PC-3 (cell line): ENCODE measurements at regions not wholly inside any gene's neighbourhood (a gene's known extent, or its start where the extent isn't known, plus 50 kb on each side); places are given as distances from the start of the nearest gene placed in this dataset.

ENCODE experiments used
- EZH2 ChIP-seq: fragments of 300-600 bp; sonication (generic); IDR thresholded peaks from one replicate; pipeline ENCODE4 v1.6.1; 2017; ENCODE audit warnings: antibody characterized with exemption, mild to moderate bottlenecking, low read length; ENCODE audit not compliant: unreplicated experiment
- EZH2phosphoT487 ChIP-seq: fragments of 300-600 bp; sonication (generic); IDR thresholded peaks from 2 replicates; pipeline ENCODE4 v1.6.1; 2018; ENCODE audit warnings: mild to moderate bottlenecking, antibody characterized with exemption, low read length, borderline replicate concordance
- TF ChIP-seq, protein P1 (sequence below): fragments of 300-600 bp; sonication (generic); conservative IDR thresholded peaks from 2 replicates; pipeline ENCODE4 v1.5.1; 2017; ENCODE audit warnings: antibody characterized with exemption, low read depth, mild to moderate bottlenecking, low read length

DNA sequence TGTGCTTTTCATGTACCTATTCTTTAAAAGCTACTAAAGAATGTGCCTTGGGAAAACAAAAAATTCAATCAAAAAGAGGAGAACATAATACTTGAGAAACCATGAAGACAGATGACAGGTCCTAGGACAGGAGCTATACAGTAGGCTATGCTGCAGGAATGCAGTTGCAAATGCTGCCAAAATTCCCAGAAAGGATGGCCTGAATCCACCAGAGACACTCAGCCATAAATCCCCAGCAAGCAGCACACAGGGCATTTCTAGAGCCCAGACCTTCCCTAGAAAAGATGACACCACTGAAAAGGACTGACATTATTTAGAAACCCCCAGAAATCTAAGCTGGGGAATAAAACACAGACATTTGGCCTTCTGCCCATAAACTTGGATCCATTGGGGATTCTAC lies 237.3 kb downstream of the C7orf25 start:
- TF ChIP-seq, protein P1, sequence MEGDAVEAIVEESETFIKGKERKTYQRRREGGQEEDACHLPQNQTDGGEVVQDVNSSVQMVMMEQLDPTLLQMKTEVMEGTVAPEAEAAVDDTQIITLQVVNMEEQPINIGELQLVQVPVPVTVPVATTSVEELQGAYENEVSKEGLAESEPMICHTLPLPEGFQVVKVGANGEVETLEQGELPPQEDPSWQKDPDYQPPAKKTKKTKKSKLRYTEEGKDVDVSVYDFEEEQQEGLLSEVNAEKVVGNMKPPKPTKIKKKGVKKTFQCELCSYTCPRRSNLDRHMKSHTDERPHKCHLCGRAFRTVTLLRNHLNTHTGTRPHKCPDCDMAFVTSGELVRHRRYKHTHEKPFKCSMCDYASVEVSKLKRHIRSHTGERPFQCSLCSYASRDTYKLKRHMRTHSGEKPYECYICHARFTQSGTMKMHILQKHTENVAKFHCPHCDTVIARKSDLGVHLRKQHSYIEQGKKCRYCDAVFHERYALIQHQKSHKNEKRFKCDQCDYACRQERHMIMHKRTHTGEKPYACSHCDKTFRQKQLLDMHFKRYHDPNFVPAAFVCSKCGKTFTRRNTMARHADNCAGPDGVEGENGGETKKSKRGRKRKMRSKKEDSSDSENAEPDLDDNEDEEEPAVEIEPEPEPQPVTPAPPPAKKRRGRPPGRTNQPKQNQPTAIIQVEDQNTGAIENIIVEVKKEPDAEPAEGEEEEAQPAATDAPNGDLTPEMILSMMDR = no peak
- TF ChIP-seq EZH2 = no peak
- TF ChIP-seq EZH2phosphoT487 = no peak
